H1 (cell line): ENCODE measurements at regions not wholly inside any gene's neighbourhood (a gene's known extent, or its start where the extent isn't known, plus 50 kb on each side); places are given as distances from the start of the nearest gene placed in this dataset.

Experiments used
- CTCF ChIA-PET: fragments of 300-600 bp; sonication (Branson Sonifier 250); formaldehyde crosslinking; loops from one replicate; lab custom pipeline; 2021; ENCODE audit not compliant: partially characterized antibody; lab: Charles Lee
- POLR2A ChIA-PET: fragments of 300-600 bp; sonication (Branson Sonifier 250); formaldehyde crosslinking; loops from one replicate; lab custom pipeline; 2021; ENCODE audit warnings: inconsistent platforms; ENCODE audit not compliant: partially characterized antibody; lab: Charles Lee
- DNase-seq, 2 experiments: peaks; one replicate each; pipeline versions ENCODE4 v3.0.0 to v3.0.0-alpha.2; 2010 to 2022; ENCODE audit warnings: low spot score in 2 of 2, low read depth in 1 of 2, mixed read lengths in 1 of 2
- FAIRE-seq: peaks from 2 replicates; lab custom pipeline; 2011; peaks lifted over from hg19 to GRCh38; lab: Jason Lieb, UNC
- H2AFZ ChIP-seq: 2 replicates; pipeline ENCODE4 v1.8.1; 2012; ENCODE audit warnings: low read length, inconsistent platforms
- H2AK5ac ChIP-seq: 2 replicates; pipeline ENCODE4 v1.6.1; 2013; ENCODE audit warnings: low read depth, low read length
- H2BK120ac ChIP-seq: replicated peaks from 2 replicates; pipeline ENCODE3; 2013; ENCODE audit warnings: low read depth, low read length, inconsistent platforms
- H2BK12ac ChIP-seq: 2 replicates; pipeline ENCODE4 v1.6.1; 2013; ENCODE audit warnings: low read depth, low read length
- H2BK15ac ChIP-seq: 2 replicates; pipeline ENCODE4 v1.6.1; 2013; ENCODE audit warnings: low read length
- H2BK20ac ChIP-seq: 2 replicates; pipeline ENCODE4 v1.6.1; 2013; ENCODE audit warnings: low read length
- H2BK5ac ChIP-seq: 2 replicates; pipeline ENCODE4 v1.6.1; 2013; ENCODE audit warnings: low read depth, low read length
- H3K14ac ChIP-seq: 2 replicates; pipeline ENCODE4 v1.6.1; 2013; ENCODE audit warnings: inconsistent platforms; ENCODE audit not compliant: insufficient read length
- H3K18ac ChIP-seq: 2 replicates; pipeline ENCODE4 v1.6.1; 2013; ENCODE audit warnings: low read length; ENCODE audit errors: extremely low read depth
- H3K23ac ChIP-seq: 2 replicates; pipeline ENCODE4 v1.6.1; 2013; ENCODE audit warnings: inconsistent platforms; ENCODE audit not compliant: insufficient read length
- H3K23me2 ChIP-seq: 2 replicates; pipeline ENCODE4 v1.6.1; 2013; ENCODE audit warnings: low read depth, low read length
- H3K27ac ChIP-seq: 2 replicates; pipeline ENCODE4 v1.6.1; 2011; ENCODE audit warnings: low read depth, low read length, inconsistent platforms
- H3K27me3 ChIP-seq, 4 experiments: replicated peaks in 1 of 4; 1 replicate in 1 of 4; 2 replicates in 3 of 4; pipeline versions ENCODE4 v1.6.1 to v1.8.1; 2011 to 2013; ENCODE audit warnings: low read length in 3 of 4, mild to moderate bottlenecking in 3 of 4, inconsistent platforms in 2 of 4, mixed read lengths in 2 of 4, moderate library complexity in 1 of 4; ENCODE audit not compliant: control insufficient read depth in 3 of 4, insufficient read depth in 3 of 4; ENCODE audit errors: extremely low read depth in 1 of 4
- H3K36me3 ChIP-seq, 4 experiments: 2 replicates each; pipeline versions ENCODE4 v1.6.1 to v1.8.1; 2011 to 2013; ENCODE audit warnings: mild to moderate bottlenecking in 4 of 4, low read length in 3 of 4, moderate library complexity in 2 of 4, control low read depth in 1 of 4, inconsistent platforms in 1 of 4; ENCODE audit not compliant: insufficient read depth in 4 of 4, control insufficient read depth in 2 of 4
- H3K4ac ChIP-seq: replicated peaks from 2 replicates; pipeline ENCODE3; 2013; ENCODE audit warnings: low read length, low read depth, mixed read lengths, inconsistent platforms; ENCODE audit not compliant: insufficient read length
- H3K4me1 ChIP-seq, 4 experiments: replicated peaks in 1 of 4; 1 replicate in 1 of 4; 2 replicates in 3 of 4; pipeline versions ENCODE4 v1.6.1 to v1.8.1; 2011 to 2013; ENCODE audit warnings: low read length in 3 of 4, inconsistent platforms in 2 of 4, mixed read lengths in 1 of 4; ENCODE audit not compliant: insufficient read depth in 4 of 4, control insufficient read depth in 3 of 4
- H3K4me2 ChIP-seq, 2 experiments: 2 replicates each; pipeline versions ENCODE4 v1.6.1 to v1.8.1; 2011 to 2013; ENCODE audit warnings: low read depth in 2 of 2, low read length in 2 of 2, control low read depth in 1 of 2, inconsistent platforms in 1 of 2, mild to moderate bottlenecking in 1 of 2; ENCODE audit not compliant: insufficient read depth in 1 of 2
- H3K4me3 ChIP-seq, 4 experiments: fragments of 200-600, 300-600 bp in 1 of 4; sonication (generic), shearing (Covaris generic), sonication (Bioruptor Twin) in 1 of 4; 2 replicates each; pipeline versions ENCODE4 v1.5.1 to v1.8.1; 2011 to 2016; ENCODE audit warnings: low read length in 4 of 4, low read depth in 3 of 4, control low read depth in 2 of 4, inconsistent platforms in 2 of 4, mild to moderate bottlenecking in 2 of 4, mixed read lengths in 1 of 4, moderate library complexity in 1 of 4; ENCODE audit not compliant: insufficient read depth in 2 of 4; ENCODE audit errors: extremely low read depth in 1 of 4
- H3K56ac ChIP-seq: replicated peaks from 2 replicates; pipeline ENCODE3; 2013; ENCODE audit warnings: low read depth, mild to moderate bottlenecking, mixed read lengths, low read length, inconsistent platforms; ENCODE audit not compliant: insufficient read length
- H3K79me1 ChIP-seq: 2 replicates; pipeline ENCODE4 v1.6.1; 2013; ENCODE audit warnings: low read depth, low read length, control low read depth
- H3K79me2 ChIP-seq, 2 experiments: 2 replicates each; pipeline versions ENCODE4 v1.6.1 to v1.8.1; 2012 to 2013; ENCODE audit warnings: low read length in 2 of 2, mild to moderate bottlenecking in 2 of 2, inconsistent platforms in 1 of 2; ENCODE audit not compliant: insufficient read depth in 2 of 2, control insufficient read depth in 1 of 2
- H3K9ac ChIP-seq, 4 experiments: replicated peaks in 1 of 4; 1 replicate in 1 of 4; 2 replicates in 3 of 4; pipeline versions ENCODE4 v1.6.1 to v1.8.1; 2011 to 2013; ENCODE audit warnings: low read depth in 3 of 4, low read length in 3 of 4, control low read depth in 2 of 4, mild to moderate bottlenecking in 2 of 4, moderate library complexity in 2 of 4, inconsistent platforms in 1 of 4; ENCODE audit errors: extremely low read depth in 1 of 4
- H3K9me3 ChIP-seq, 2 experiments: 2 replicates each; pipeline versions ENCODE4 v1.6.1 to v1.8.1; 2012 to 2013; ENCODE audit warnings: mild to moderate bottlenecking in 2 of 2, moderate library complexity in 2 of 2, control low read depth in 1 of 2, inconsistent platforms in 1 of 2, low read depth in 1 of 2, low read length in 1 of 2, mixed read lengths in 1 of 2; ENCODE audit not compliant: insufficient read depth in 2 of 2
- H4K20me1 ChIP-seq, 2 experiments: replicated peaks in 1 of 2; 2 replicates each; pipeline versions ENCODE3 to v1.8.1; 2011 to 2013; ENCODE audit warnings: inconsistent platforms in 2 of 2, low read length in 2 of 2, mild to moderate bottlenecking in 1 of 2; ENCODE audit not compliant: insufficient read depth in 2 of 2, control insufficient read depth in 1 of 2
- H4K5ac ChIP-seq: 2 replicates; pipeline ENCODE4 v1.6.1; 2013; ENCODE audit warnings: low read length, low read depth, mixed read lengths, inconsistent platforms; ENCODE audit not compliant: insufficient read length
- H4K8ac ChIP-seq: 2 replicates; pipeline ENCODE4 v1.8.0; 2013; ENCODE audit warnings: mild to moderate bottlenecking, moderate library complexity, low read length, inconsistent platforms; ENCODE audit not compliant: insufficient read depth; ENCODE audit errors: extremely low read depth
- H4K91ac ChIP-seq: replicated peaks from 2 replicates; pipeline ENCODE3; 2013; ENCODE audit warnings: low read length, mixed read lengths, inconsistent platforms; ENCODE audit not compliant: insufficient read length
- SIN3A ChIP-seq, 2 experiments: IDR thresholded peaks in 1 of 2; conservative IDR thresholded peaks in 1 of 2; 2 replicates each; pipeline ENCODE4 v1.6.1; 2011 to 2012; ENCODE audit warnings: low read length in 2 of 2, improper control_type of control experiment in 1 of 2, low read depth in 1 of 2, mild to moderate bottlenecking in 1 of 2
- WGBS, 2 experiments: shearing (Covaris generic) in 1 of 2; methylation state at CpG; one replicate each; pipeline versions ENCODE4 v1.1.6 to v1.1.7; 2013 to 2015; ENCODE audit warnings: low lambda C conversion rate in 2 of 2, mixed read lengths in 2 of 2, inconsistent platforms in 1 of 2, low coverage in 1 of 2, missing lambda C conversion rate in 1 of 2; ENCODE audit not compliant: insufficient replicate concordance in 2 of 2, insufficient coverage in 1 of 2, insufficient read length in 1 of 2; ENCODE audit errors: extremely low coverage in 1 of 2, missing lambda C conversion rate in 1 of 2; 5-methylcytosine and 5-hydroxymethylcytosine counted together
- TF ChIP-seq, protein P1 (sequence below): IDR thresholded peaks from 2 replicates; pipeline ENCODE4 v1.6.1; 2012; ENCODE audit warnings: low read length, inconsistent platforms

GRCh38 chr5:14050821-14051220, 92.3 kb upstream of the TRIO start:
- DNase-seq = no peak
- Histone ChIP-seq H3K9me3 (no peaks in the 10 kb centered on the region), H3K9ac (no peak overlapping the region), H4K8ac (no peak overlapping the region), H3K56ac (no peak overlapping the region), H3K4me1 (no peaks in the 10 kb centered on the region), H2BK5ac (no peak overlapping the region), H2AFZ (no peak overlapping the region), H3K23ac (no peak overlapping the region), H2BK120ac (no peak overlapping the region), H3K79me1 (no peaks in the 10 kb centered on the region), H3K27me3 (no peaks in the 10 kb centered on the region), H3K79me2 (no peaks in the 10 kb centered on the region; a peak in 1 of 4 replicates), H3K4ac (no peak overlapping the region), H2BK12ac (no peak overlapping the region), H4K20me1 (no peaks in the 10 kb centered on the region), H3K36me3 (no peaks in the 10 kb centered on the region), H3K14ac (no peak overlapping the region), H2BK15ac (no peak overlapping the region), H2BK20ac (no peak overlapping the region), H3K18ac (no peak overlapping the region), H2AK5ac (no peak overlapping the region), H4K91ac (no peak overlapping the region), H4K5ac (no peak overlapping the region), H3K4me3 (no peak overlapping the region), H3K27ac (no peak overlapping the region), H3K4me2 (no peak overlapping the region), H3K23me2 (no peaks in the 10 kb centered on the region)
- ChIA-PET CTCF (no interaction called here), POLR2A (no interaction called here)
- 78% methylated on average over 4 of the region's 4 CpGs; no CpG with 5 or more reads in 1 of the 2 experiments for WGBS, 2 experiments
- no peak for FAIRE-seq
- no peak for TF ChIP-seq SIN3A (conservative IDR thresholded peaks at IDR 0.05 in 1 of 2, IDR thresholded peaks at IDR 0.05 in 1 of 2; ENCODE audit: low read depth in 1 of 2, low read length in 2 of 2)
- TF ChIP-seq, protein P1, sequence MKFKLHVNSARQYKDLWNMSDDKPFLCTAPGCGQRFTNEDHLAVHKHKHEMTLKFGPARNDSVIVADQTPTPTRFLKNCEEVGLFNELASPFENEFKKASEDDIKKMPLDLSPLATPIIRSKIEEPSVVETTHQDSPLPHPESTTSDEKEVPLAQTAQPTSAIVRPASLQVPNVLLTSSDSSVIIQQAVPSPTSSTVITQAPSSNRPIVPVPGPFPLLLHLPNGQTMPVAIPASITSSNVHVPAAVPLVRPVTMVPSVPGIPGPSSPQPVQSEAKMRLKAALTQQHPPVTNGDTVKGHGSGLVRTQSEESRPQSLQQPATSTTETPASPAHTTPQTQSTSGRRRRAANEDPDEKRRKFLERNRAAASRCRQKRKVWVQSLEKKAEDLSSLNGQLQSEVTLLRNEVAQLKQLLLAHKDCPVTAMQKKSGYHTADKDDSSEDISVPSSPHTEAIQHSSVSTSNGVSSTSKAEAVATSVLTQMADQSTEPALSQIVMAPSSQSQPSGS = no peak
